ENCODE measurements at regions not wholly inside any gene's neighbourhood (a gene's known extent, or its start where the extent isn't known, plus 50 kb on each side); places are given as distances from the start of the nearest gene placed in this dataset.

- Histone ChIP-seq H3K27me3 (ENCODE audit: control insufficient read depth in 2 of 2, insufficient read depth in 2 of 2, low read length in 2 of 2) (no peaks in the 10 kb centered on the region), H3K9me3 (replicated peaks in 1 of 2; ENCODE audit: control insufficient read depth in 1 of 2, insufficient read depth in 1 of 2, low read length in 2 of 2) (no peaks in the 10 kb centered on the region), H4K20me1 (ENCODE audit: insufficient read depth, low read length) (no peaks in the 10 kb centered on the region), H3K9ac (ENCODE audit: insufficient read depth, low read length, poor library complexity, severe bottlenecking) (no peak overlapping the region), H3K36me3 (replicated peaks in 1 of 2; ENCODE audit: control insufficient read depth in 1 of 2, insufficient read depth in 2 of 2, low read length in 2 of 2) (no peaks in the 10 kb centered on the region), H3K4me2 (replicated peaks; ENCODE audit: extremely low read depth, low read length, poor library complexity, severe bottlenecking) (no peak overlapping the region), H3K4me3 (replicated peaks in 1 of 3; ENCODE audit: low read depth in 2 of 3, low read length in 3 of 3) (no peak overlapping the region), H3K79me2 (ENCODE audit: insufficient read depth, low read length) (no peaks in the 10 kb centered on the region), H3K4me1 (ENCODE audit: control insufficient read depth in 1 of 2, insufficient read depth in 2 of 2, low read length in 2 of 2) (no peaks in the 10 kb centered on the region), H2AFZ (ENCODE audit: insufficient read depth, low read depth, low read length, poor library complexity, severe bottlenecking) (no peak overlapping the region), H3K27ac (ENCODE audit: low read depth in 1 of 2, low read length in 2 of 2) (no peak overlapping the region)
- H3K36me3 Mint-ChIP-seq: no peaks in the 10 kb centered on the region
- H3K4me1 Mint-ChIP-seq: no peaks in the 10 kb centered on the region
- H3K4me3 Mint-ChIP-seq: no peak overlapping the region
- intact Hi-C loops (cut with micrococcal nuclease): no loop called here
- H3K9me3 Mint-ChIP-seq: peaks cover 0 to 2% (median 0%) of the 10 kb centered on the region in 7 donors
- 80% methylated on average over 1 of the region's 1 CpG for WGBS (ENCODE audit: insufficient coverage)
- H3K27ac Mint-ChIP-seq: no peak overlapping the region
- no peaks in the 10 kb centered on the region for H3K27me3 Mint-ChIP-seq (ENCODE audit: low read depth in 3 of 3)
- TF ChIP-seq CTCF (IDR thresholded peaks at IDR 0.05): no peak
- DNase-seq: no peak
Measured at GRCh38 chr5:86814315-86814714, 196.6 kb downstream of the COX7C start.

GRCh38 chr5:86814907-86815306 is 197.2 kb downstream of the COX7C start:
- peaks cover 0 to 2% (median 0%) of the 10 kb centered on the region in 7 donors for H3K9me3 Mint-ChIP-seq
- intact Hi-C loops (cut with micrococcal nuclease): no loop called here
- TF ChIP-seq CTCF (IDR thresholded peaks at IDR 0.05): no peak
- H3K27ac Mint-ChIP-seq: no peak overlapping the region
- no peak overlapping the region for H3K4me3 Mint-ChIP-seq
- Histone ChIP-seq H3K9me3 (replicated peaks in 1 of 2; ENCODE audit: control insufficient read depth in 1 of 2, insufficient read depth in 1 of 2, low read length in 2 of 2) (no peaks in the 10 kb centered on the region), H3K36me3 (replicated peaks in 1 of 2; ENCODE audit: control insufficient read depth in 1 of 2, insufficient read depth in 2 of 2, low read length in 2 of 2) (no peaks in the 10 kb centered on the region), H3K9ac (ENCODE audit: insufficient read depth, low read length, poor library complexity, severe bottlenecking) (no peak overlapping the region), H3K27me3 (ENCODE audit: control insufficient read depth in 2 of 2, insufficient read depth in 2 of 2, low read length in 2 of 2) (no peaks in the 10 kb centered on the region), H3K4me3 (replicated peaks in 1 of 3; ENCODE audit: low read depth in 2 of 3, low read length in 3 of 3) (no peak overlapping the region), H3K79me2 (ENCODE audit: insufficient read depth, low read length) (no peaks in the 10 kb centered on the region), H3K4me1 (ENCODE audit: control insufficient read depth in 1 of 2, insufficient read depth in 2 of 2, low read length in 2 of 2) (no peaks in the 10 kb centered on the region), H3K27ac (ENCODE audit: low read depth in 1 of 2, low read length in 2 of 2) (no peak overlapping the region), H3K4me2 (replicated peaks; ENCODE audit: extremely low read depth, low read length, poor library complexity, severe bottlenecking) (no peak overlapping the region), H2AFZ (ENCODE audit: insufficient read depth, low read depth, low read length, poor library complexity, severe bottlenecking) (no peak overlapping the region), H4K20me1 (ENCODE audit: insufficient read depth, low read length) (no peaks in the 10 kb centered on the region)
- no peaks in the 10 kb centered on the region for H3K4me1 Mint-ChIP-seq
- no peaks in the 10 kb centered on the region for H3K27me3 Mint-ChIP-seq (ENCODE audit: low read depth in 3 of 3)
- H3K36me3 Mint-ChIP-seq: no peaks in the 10 kb centered on the region
- DNase-seq: no peak

All from CD14-positive monocyte (primary cell).